PC-3 (cell line): ENCODE measurements at regions not wholly inside any gene's neighbourhood (a gene's known extent, or its start where the extent isn't known, plus 50 kb on each side); places are given as distances from the start of the nearest gene placed in this dataset.

Experiments
- ATAC-seq: fragments of 200-7000 bp; cut with Tn5 transposase; 2 replicates; pipeline ENCODE4 v1.9.1; 2020; ENCODE audit warnings: mild to moderate bottlenecking, moderate library complexity
- BruUV-seq: library from RNA; stranded (reverse); fragments of 400-500 nt; replicated peaks from 2 replicates; lab custom pipeline; 2021; lab: Mats Ljungman, UMichigan
- CTCF ChIA-PET: fragments of 300-600 bp; sonication (Branson Sonifier 250); formaldehyde crosslinking; loops from one replicate; lab custom pipeline; 2022; ENCODE audit warnings: antibody characterized with exemption; lab: Charles Lee
- POLR2A ChIA-PET: fragments of 300-600 bp; sonication (Branson Sonifier 250); formaldehyde crosslinking; loops from one replicate; lab custom pipeline; 2022; ENCODE audit warnings: antibody characterized with exemption; ENCODE audit not compliant: unreplicated experiment; lab: Charles Lee
- DNase-seq: peaks from one replicate; pipeline ENCODE4 v3.0.0-alpha.2; 2015
- H2AFZ ChIP-seq: fragments of 300-600 bp; sonication (generic); 2 replicates; pipeline ENCODE4 v1.6.0; 2016; ENCODE audit warnings: antibody characterized with exemption, low read length
- H3F3A ChIP-seq: fragments of 300-600 bp; sonication (generic); one replicate; pipeline ENCODE4 v1.6.0; 2017; ENCODE audit warnings: antibody characterized with exemption, low read length, control low read depth, mild to moderate bottlenecking; ENCODE audit not compliant: unreplicated experiment
- H3K27ac ChIP-seq: fragments of 300-600 bp; sonication (generic); 2 replicates; pipeline ENCODE4 v1.5.1; 2016; ENCODE audit warnings: mild to moderate bottlenecking, low read length
- H3K27me3 ChIP-seq: fragments of 300-600 bp; sonication (generic); 2 replicates; pipeline ENCODE4 v1.6.1; 2016; ENCODE audit warnings: low read length, mixed read lengths
- H3K36me3 ChIP-seq: fragments of 300-600 bp; sonication (generic); 2 replicates; pipeline ENCODE4 v1.6.1; 2016; ENCODE audit warnings: low read depth, mixed run types, low read length, mixed read lengths
- H3K4me1 ChIP-seq: fragments of 300-600 bp; sonication (generic); 2 replicates; pipeline ENCODE4 v1.5.1; 2016; ENCODE audit warnings: low read length; ENCODE audit not compliant: insufficient read depth
- H3K4me2 ChIP-seq: fragments of 300-600 bp; sonication (generic); 2 replicates; pipeline ENCODE4 v1.6.0; 2016; ENCODE audit warnings: low read length
- H3K4me3 ChIP-seq: fragments of 300-600 bp; sonication (generic); 2 replicates; pipeline ENCODE4 v1.5.1; 2016; ENCODE audit warnings: mild to moderate bottlenecking, low read length, mixed read lengths
- H3K79me2 ChIP-seq: fragments of 300-600 bp; sonication (generic); 2 replicates; pipeline ENCODE4 v1.6.1; 2017; ENCODE audit warnings: low read length, mixed read lengths
- H3K9ac ChIP-seq: fragments of 300-600 bp; sonication (generic); 2 replicates; pipeline ENCODE4 v1.6.0; 2016; ENCODE audit warnings: mild to moderate bottlenecking, low read length
- H3K9me2 ChIP-seq: fragments of 300-600 bp; sonication (generic); replicated peaks from 2 replicates; pipeline ENCODE4 v1.6.1; 2016; ENCODE audit warnings: mixed run types, low read length, mixed read lengths
- H3K9me3 ChIP-seq: fragments of 300-600 bp; sonication (generic); 2 replicates; pipeline ENCODE4 v1.6.1; 2016; ENCODE audit warnings: low read length, mixed read lengths
- H4K20me1 ChIP-seq: fragments of 300-600 bp; sonication (generic); 2 replicates; pipeline ENCODE4 v1.6.1; 2016; ENCODE audit warnings: low read length, mixed read lengths
- EZH2 ChIP-seq: fragments of 300-600 bp; sonication (generic); IDR thresholded peaks from one replicate; pipeline ENCODE4 v1.6.1; 2017; ENCODE audit warnings: antibody characterized with exemption, mild to moderate bottlenecking, low read length; ENCODE audit not compliant: unreplicated experiment
- EZH2phosphoT487 ChIP-seq: fragments of 300-600 bp; sonication (generic); IDR thresholded peaks from 2 replicates; pipeline ENCODE4 v1.6.1; 2018; ENCODE audit warnings: mild to moderate bottlenecking, antibody characterized with exemption, low read length, borderline replicate concordance
- intact Hi-C: fragments of 100-400 bp; cut with micrococcal nuclease; formaldehyde crosslinking; loops from 2 replicates; pipeline ENCODE4 v1.9.0; 2023
- TF ChIP-seq, protein P1 (sequence below): fragments of 300-600 bp; sonication (generic); conservative IDR thresholded peaks from 2 replicates; pipeline ENCODE4 v1.5.1; 2017; ENCODE audit warnings: antibody characterized with exemption, low read depth, mild to moderate bottlenecking, low read length

DNA sequence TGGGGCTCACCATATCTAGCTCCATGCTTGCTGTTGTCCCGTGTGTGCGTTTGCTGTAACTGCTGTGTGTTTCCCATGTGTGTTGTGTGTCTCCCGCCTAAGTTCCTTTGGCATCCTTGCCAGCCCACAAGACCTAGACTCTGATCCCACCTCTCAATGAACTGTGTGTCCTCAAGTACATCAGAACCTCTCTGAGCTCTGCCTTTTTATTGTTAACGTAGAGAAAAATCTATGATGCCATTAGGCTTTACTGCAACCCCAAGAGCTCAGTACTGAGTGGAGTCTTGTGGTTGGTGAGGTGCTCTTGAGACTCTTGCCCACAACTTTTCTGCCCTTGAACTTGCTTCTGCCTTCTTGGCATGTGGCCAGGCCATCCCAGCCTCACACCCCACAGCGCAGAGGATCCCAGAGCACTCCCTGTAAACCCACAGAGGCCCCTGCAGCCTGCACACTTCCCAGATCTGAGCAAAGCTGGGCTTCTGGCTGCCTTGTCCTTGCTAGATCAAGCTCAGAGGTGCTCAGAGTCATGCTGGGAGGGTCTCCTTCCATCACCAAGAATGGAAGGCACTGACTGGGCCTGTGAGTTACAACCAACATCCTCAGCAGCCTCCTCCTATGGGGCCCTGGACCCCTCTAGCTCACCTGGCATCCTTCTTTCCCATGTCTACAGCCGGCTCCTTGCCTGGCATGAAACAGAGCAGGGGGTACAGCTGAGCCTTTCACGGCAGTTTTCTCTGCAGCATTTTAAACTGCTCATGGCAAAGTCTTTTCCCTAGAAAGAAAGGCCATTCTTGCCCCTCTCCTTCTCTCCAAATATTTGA lies 643.4 kb downstream of the ACTR3B start:
- no peak overlapping the region for H2AFZ ChIP-seq
- intact Hi-C loops = no loop called here
- H3F3A ChIP-seq = no peaks in the 10 kb centered on the region
- no peaks in the 10 kb centered on the region for H3K79me2 ChIP-seq
- no peaks in the 10 kb centered on the region for H3K9me3 ChIP-seq
- H4K20me1 ChIP-seq = no peaks in the 10 kb centered on the region
- no peak overlapping the region for H3K4me3 ChIP-seq
- DNase-seq (no peak), ATAC-seq (no peak)
- H3K9me2 ChIP-seq = no peaks in the 10 kb centered on the region
- TF ChIP-seq EZH2 = no peak
- TF ChIP-seq, protein P1, sequence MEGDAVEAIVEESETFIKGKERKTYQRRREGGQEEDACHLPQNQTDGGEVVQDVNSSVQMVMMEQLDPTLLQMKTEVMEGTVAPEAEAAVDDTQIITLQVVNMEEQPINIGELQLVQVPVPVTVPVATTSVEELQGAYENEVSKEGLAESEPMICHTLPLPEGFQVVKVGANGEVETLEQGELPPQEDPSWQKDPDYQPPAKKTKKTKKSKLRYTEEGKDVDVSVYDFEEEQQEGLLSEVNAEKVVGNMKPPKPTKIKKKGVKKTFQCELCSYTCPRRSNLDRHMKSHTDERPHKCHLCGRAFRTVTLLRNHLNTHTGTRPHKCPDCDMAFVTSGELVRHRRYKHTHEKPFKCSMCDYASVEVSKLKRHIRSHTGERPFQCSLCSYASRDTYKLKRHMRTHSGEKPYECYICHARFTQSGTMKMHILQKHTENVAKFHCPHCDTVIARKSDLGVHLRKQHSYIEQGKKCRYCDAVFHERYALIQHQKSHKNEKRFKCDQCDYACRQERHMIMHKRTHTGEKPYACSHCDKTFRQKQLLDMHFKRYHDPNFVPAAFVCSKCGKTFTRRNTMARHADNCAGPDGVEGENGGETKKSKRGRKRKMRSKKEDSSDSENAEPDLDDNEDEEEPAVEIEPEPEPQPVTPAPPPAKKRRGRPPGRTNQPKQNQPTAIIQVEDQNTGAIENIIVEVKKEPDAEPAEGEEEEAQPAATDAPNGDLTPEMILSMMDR = no peak
- H3K9ac ChIP-seq = no peak overlapping the region
- BruUV-seq = no TSS peak
- ChIA-PET CTCF (no interaction called here), POLR2A (no interaction called here)
- H3K4me2 ChIP-seq = no peak overlapping the region
- H3K27ac ChIP-seq = no peak overlapping the region
- no peaks in the 10 kb centered on the region for H3K36me3 ChIP-seq
- no peaks in the 10 kb centered on the region for H3K27me3 ChIP-seq
- no peaks in the 10 kb centered on the region for H3K4me1 ChIP-seq

DNA sequence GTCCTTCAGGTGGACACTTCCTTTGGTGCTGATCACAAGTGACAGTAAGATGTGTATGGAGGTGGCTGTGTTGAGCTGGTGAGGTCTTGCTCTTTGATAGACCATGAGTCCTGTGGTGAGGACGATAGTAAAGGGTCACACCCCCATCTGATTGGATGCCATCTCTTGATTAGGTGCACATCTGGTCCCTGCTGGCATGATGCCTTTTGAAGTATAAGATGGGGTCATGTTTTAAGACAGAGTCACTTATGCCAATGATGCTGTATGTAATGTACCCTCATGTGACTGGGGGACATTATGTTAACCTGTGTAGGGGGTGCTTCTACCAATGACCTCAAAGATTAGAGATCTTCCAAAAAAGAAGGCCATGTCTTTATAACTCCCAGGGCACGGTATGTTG lies 644.6 kb downstream of the ACTR3B start:
- no peaks in the 10 kb centered on the region for H3K4me1 ChIP-seq
- no peak for TF ChIP-seq EZH2
- no peak overlapping the region for H2AFZ ChIP-seq
- ATAC-seq (no peak), DNase-seq (no peak)
- H3K4me2 ChIP-seq = no peak overlapping the region
- ChIA-PET CTCF (no interaction called here), POLR2A (no interaction called here)
- H3K9ac ChIP-seq = no peak overlapping the region
- H3K36me3 ChIP-seq = no peaks in the 10 kb centered on the region
- no peaks in the 10 kb centered on the region for H3K9me3 ChIP-seq
- intact Hi-C loops = no loop called here
- H4K20me1 ChIP-seq = no peaks in the 10 kb centered on the region
- no peaks in the 10 kb centered on the region for H3K9me2 ChIP-seq
- no peak overlapping the region for H3K4me3 ChIP-seq
- BruUV-seq = no TSS peak
- no peaks in the 10 kb centered on the region for H3K27me3 ChIP-seq
- H3F3A ChIP-seq = no peaks in the 10 kb centered on the region
- no peaks in the 10 kb centered on the region for H3K79me2 ChIP-seq
- no peak overlapping the region for H3K27ac ChIP-seq

DNA sequence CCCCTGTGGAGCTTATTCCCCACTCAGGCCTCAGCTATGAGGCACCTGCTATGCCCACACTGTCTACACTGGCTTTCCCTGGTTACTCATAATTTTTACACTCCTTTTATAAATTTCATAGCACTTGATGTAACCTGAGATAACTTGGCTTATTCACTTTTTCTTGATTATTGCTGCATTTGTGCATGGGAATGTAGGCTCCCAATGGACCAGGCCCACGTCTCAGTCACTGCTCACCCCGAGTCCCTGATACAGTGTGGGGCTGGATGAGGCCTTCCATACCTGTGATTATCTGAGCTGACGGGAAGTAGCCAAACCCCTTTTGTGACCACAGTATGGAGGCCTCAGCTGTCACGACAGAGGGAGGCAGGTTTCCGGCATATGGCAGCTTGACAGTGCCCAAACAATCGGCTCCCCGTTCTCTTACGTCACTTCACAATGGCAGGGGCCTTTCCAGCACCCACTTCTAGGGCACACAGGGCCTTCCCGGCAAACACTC lies 645.3 kb downstream of the ACTR3B start:
- ChIA-PET CTCF (no interaction called here), POLR2A (no interaction called here)
- Histone ChIP-seq H4K20me1 (no peaks in the 10 kb centered on the region), H3K9me2 (no peaks in the 10 kb centered on the region), H3F3A (no peaks in the 10 kb centered on the region), H3K79me2 (no peaks in the 10 kb centered on the region), H3K4me2 (no peak overlapping the region), H3K9ac (no peak overlapping the region), H3K36me3 (no peaks in the 10 kb centered on the region), H3K27me3 (no peaks in the 10 kb centered on the region), H3K4me1 (no peaks in the 10 kb centered on the region), H3K9me3 (no peaks in the 10 kb centered on the region), H3K4me3 (no peak overlapping the region), H2AFZ (no peak overlapping the region), H3K27ac (no peak overlapping the region)
- TF ChIP-seq, protein P1 = no peak
- TF ChIP-seq EZH2phosphoT487 (no peak), EZH2 (no peak)
- intact Hi-C loops = no loop called here
- no TSS peak for BruUV-seq
- DNase-seq = no peak
- no peak for ATAC-seq
